K562 (cell line): ENCODE measurements at regions not wholly inside any gene's neighbourhood (a gene's known extent, or its start where the extent isn't known, plus 50 kb on each side); places are given as distances from the start of the nearest gene placed in this dataset.

Experiments used
- CTCF ChIP-seq, 3 experiments: IDR thresholded peaks in 2 of 3; conservative IDR thresholded peaks in 1 of 3; 2 replicates each; pipeline ENCODE4 v1.5.1; 2011 to 2012; ENCODE audit warnings: low read length in 3 of 3, mild to moderate bottlenecking in 3 of 3, control low read depth in 2 of 3, improper control_type of control experiment in 1 of 3, inconsistent platforms in 1 of 3, low read depth in 1 of 3, mixed read lengths in 1 of 3, moderate library complexity in 1 of 3; ENCODE audit not compliant: insufficient read depth in 2 of 3
- POLR2A ChIP-seq: fragments of 450-650 bp; conservative IDR thresholded peaks from 2 replicates; pipeline ENCODE4 v1.6.1; 2016
- PPARD ChIP-seq: fragments of 250-450 bp; sonication (Bioruptor Pico); IDR thresholded peaks from 2 replicates; pipeline ENCODE4 v1.8.0; 2022; ENCODE audit warnings: inconsistent platforms, mild to moderate bottlenecking, moderate library complexity
- RBFOX2 ChIP-seq: fragments of 200-400 bp; formaldehyde crosslinking; IDR thresholded peaks from 2 replicates; pipeline ENCODE4 v1.6.1; 2017; ENCODE audit warnings: low read depth, mild to moderate bottlenecking, low read length, moderate library complexity
- ZNF280B ChIP-seq: fragments of 250-450 bp; sonication (Bioruptor Pico); IDR thresholded peaks from 2 replicates; pipeline ENCODE4 v1.5.1; 2021; ENCODE audit warnings: mild to moderate bottlenecking
- TF ChIP-seq, protein P1 (sequence below): sonication (generic); formaldehyde crosslinking; IDR thresholded peaks from 2 replicates; pipeline ENCODE4 v1.8.1; 2022; ENCODE audit warnings: missing genetic modification reagents

DNA sequence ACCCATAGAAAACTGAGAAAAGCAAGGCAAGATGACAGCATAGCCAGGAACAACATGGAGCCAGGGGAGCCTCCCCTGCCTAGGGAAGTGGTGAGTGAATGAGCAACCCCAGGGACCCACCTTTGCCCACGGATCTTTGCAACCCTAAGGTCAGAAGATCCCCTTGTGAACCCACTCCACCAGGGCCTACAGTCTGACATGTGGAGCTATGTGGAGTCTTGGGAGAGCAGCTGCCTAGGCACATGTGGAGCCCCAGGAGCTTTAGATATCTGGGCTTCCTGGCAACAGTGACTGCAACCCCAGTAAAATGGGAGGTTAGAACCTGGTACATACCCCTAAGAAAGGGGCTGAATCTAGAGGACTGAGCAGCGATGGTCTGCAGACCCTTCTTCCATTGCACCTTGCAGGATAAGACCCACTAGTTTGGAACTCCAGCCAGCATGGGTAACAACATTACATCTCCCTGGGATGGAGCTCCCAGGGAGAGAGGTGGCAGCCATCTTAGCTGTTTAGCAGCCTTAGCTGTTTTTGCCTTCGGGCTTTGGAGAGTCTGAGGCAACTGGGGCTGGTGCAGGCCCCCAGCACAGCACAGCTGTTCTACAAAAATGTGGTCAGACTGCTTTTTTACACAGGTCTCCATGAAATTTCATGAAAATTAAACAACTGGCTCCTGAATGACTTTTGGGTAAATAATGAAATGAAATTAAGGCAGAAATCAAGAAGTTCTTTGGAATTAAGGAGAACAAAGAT lies 104.7 kb upstream of the TRIM2 start:
- TF ChIP-seq CTCF (IDR thresholded peaks at IDR 0.05 in 2 of 3, conservative IDR thresholded peaks at IDR 0.05 in 1 of 3; ENCODE audit: insufficient read depth in 2 of 3, low read depth in 1 of 3, low read length in 3 of 3), result no peak
- TF ChIP-seq RBFOX2, result no peak
- TF ChIP-seq, protein P1, sequence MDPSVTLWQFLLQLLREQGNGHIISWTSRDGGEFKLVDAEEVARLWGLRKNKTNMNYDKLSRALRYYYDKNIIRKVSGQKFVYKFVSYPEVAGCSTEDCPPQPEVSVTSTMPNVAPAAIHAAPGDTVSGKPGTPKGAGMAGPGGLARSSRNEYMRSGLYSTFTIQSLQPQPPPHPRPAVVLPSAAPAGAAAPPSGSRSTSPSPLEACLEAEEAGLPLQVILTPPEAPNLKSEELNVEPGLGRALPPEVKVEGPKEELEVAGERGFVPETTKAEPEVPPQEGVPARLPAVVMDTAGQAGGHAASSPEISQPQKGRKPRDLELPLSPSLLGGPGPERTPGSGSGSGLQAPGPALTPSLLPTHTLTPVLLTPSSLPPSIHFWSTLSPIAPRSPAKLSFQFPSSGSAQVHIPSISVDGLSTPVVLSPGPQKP, result no peak
- no peak for TF ChIP-seq ZNF280B (CRISPR knock-in tag)
- no peak for TF ChIP-seq POLR2A
- TF ChIP-seq PPARD (CRISPR knock-in tag), result no peak
